HEK293 (cell line): ENCODE measurements at regions not wholly inside any gene's neighbourhood (a gene's known extent, or its start where the extent isn't known, plus 50 kb on each side); places are given as distances from the start of the nearest gene placed in this dataset.

Source experiments
- MYNN ChIP-seq: fragments of 450-650 bp; formaldehyde crosslinking; IDR thresholded peaks from 2 replicates; pipeline ENCODE4 v1.5.1; 2016; ENCODE audit warnings: missing biosample characterization, missing genetic modification characterization, borderline replicate concordance
- ZNF155 ChIP-seq: fragments of 450-650 bp; formaldehyde crosslinking; IDR thresholded peaks from 2 replicates; pipeline ENCODE4 v1.5.1; 2016; ENCODE audit warnings: missing biosample characterization, missing genetic modification characterization
- ZNF24 ChIP-seq: fragments of 450-650 bp; formaldehyde crosslinking; IDR thresholded peaks from 2 replicates; pipeline ENCODE4 v1.5.1; 2016; ENCODE audit warnings: missing biosample characterization, missing genetic modification characterization
- ZNF48 ChIP-seq: fragments of 450-650 bp; formaldehyde crosslinking; IDR thresholded peaks from 2 replicates; pipeline ENCODE4 v1.5.1; 2016; ENCODE audit warnings: missing biosample characterization, missing genetic modification characterization
- TF ChIP-seq, protein P1 (sequence below): fragments of 450-650 bp; formaldehyde crosslinking; IDR thresholded peaks from 2 replicates; pipeline ENCODE4 v1.5.1; 2016; ENCODE audit warnings: missing biosample characterization, missing genetic modification characterization

- TF ChIP-seq MYNN (tag by site-specific recombination) (no peak), ZNF24 (tag by site-specific recombination) (no peak), ZNF155 (tag by site-specific recombination) (no peak), ZNF48 (tag by site-specific recombination) (no peak)
- TF ChIP-seq, protein P1, sequence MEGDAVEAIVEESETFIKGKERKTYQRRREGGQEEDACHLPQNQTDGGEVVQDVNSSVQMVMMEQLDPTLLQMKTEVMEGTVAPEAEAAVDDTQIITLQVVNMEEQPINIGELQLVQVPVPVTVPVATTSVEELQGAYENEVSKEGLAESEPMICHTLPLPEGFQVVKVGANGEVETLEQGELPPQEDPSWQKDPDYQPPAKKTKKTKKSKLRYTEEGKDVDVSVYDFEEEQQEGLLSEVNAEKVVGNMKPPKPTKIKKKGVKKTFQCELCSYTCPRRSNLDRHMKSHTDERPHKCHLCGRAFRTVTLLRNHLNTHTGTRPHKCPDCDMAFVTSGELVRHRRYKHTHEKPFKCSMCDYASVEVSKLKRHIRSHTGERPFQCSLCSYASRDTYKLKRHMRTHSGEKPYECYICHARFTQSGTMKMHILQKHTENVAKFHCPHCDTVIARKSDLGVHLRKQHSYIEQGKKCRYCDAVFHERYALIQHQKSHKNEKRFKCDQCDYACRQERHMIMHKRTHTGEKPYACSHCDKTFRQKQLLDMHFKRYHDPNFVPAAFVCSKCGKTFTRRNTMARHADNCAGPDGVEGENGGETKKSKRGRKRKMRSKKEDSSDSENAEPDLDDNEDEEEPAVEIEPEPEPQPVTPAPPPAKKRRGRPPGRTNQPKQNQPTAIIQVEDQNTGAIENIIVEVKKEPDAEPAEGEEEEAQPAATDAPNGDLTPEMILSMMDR (tag by site-specific recombination), result no peak
Measured at GRCh38 chr3:146972726-146973125, 367.6 kb upstream of the PLSCR5 start.
